ENCODE measurements at regions not wholly inside any gene's neighbourhood (a gene's known extent, or its start where the extent isn't known, plus 50 kb on each side); places are given as distances from the start of the nearest gene placed in this dataset.

- no peak for TF ChIP-seq CTCF (IDR thresholded peaks at IDR 0.05; ENCODE audit: low read depth, low read length)
- no peak for TF ChIP-seq POLR2A (IDR thresholded peaks at IDR 0.05; ENCODE audit: extremely low read depth, insufficient read length)
- TF ChIP-seq, protein P1, sequence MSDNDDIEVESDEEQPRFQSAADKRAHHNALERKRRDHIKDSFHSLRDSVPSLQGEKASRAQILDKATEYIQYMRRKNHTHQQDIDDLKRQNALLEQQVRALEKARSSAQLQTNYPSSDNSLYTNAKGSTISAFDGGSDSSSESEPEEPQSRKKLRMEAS (IDR thresholded peaks at IDR 0.05; ENCODE audit: low read depth, low read length) = no peak
These were observed 64.7 kb downstream of the ABCC12 start for GRCh38 chr16:48091117-48091516.
